ENCODE measurements at regions not wholly inside any gene's neighbourhood (a gene's known extent, or its start where the extent isn't known, plus 50 kb on each side); places are given as distances from the start of the nearest gene placed in this dataset.
"Not testable (repeated sequence)": the region's sequence is repeated elsewhere in the genome, so short reads cannot be mapped to it uniquely, and the experiment has no call there.

GRCh38 chr4:64724689-64725088 is 315.4 kb upstream of the TECRL start:
- DNase-seq, result no peak

GRCh38 chr4:64721106-64721505 is 311.9 kb upstream of the TECRL start:
- no peak for DNase-seq

GRCh38 chr4:64718091-64718490 is 308.8 kb upstream of the TECRL start:
- DNase-seq, result no peak

- no peak for DNase-seq
These were observed 306.5 kb upstream of the TECRL start for GRCh38 chr4:64715741-64716140.

GRCh38 chr4:64713256-64713840 is 304.1 kb upstream of the TECRL start:
- DNase-seq, result no peak

- no peak for DNase-seq
These were observed 303.3 kb upstream of the TECRL start for GRCh38 chr4:64712590-64712989.

GRCh38 chr4:64705989-64706388 is 296.7 kb upstream of the TECRL start:
- no peak for DNase-seq

- DNase-seq, result no peak
These were observed 288.9 kb upstream of the TECRL start for GRCh38 chr4:64698171-64698570.

- DNase-seq, result no peak
These were observed 273.7 kb upstream of the TECRL start for GRCh38 chr4:64682946-64683345.

GRCh38 chr4:64682481-64682880 is 273.2 kb upstream of the TECRL start:
- DNase-seq, result no peak

GRCh38 chr4:64673121-64673520 is 263.9 kb upstream of the TECRL start:
- not testable (repeated sequence) for DNase-seq

- no peak for DNase-seq
These were observed 261.4 kb upstream of the TECRL start for GRCh38 chr4:64670647-64671046.

GRCh38 chr4:64643841-64644240 is 234.6 kb upstream of the TECRL start:
- no peak for DNase-seq

GRCh38 chr4:64642936-64643335 is 233.7 kb upstream of the TECRL start:
- DNase-seq, result no peak

GRCh38 chr4:64640402-64640801 is 231.2 kb upstream of the TECRL start:
- DNase-seq, result not testable (repeated sequence)

- no peak for DNase-seq
These were observed 216.2 kb upstream of the TECRL start for GRCh38 chr4:64625438-64625837.

GRCh38 chr4:64617800-64618199 is 208.6 kb upstream of the TECRL start:
- DNase-seq, result no peak

GRCh38 chr4:64614276-64614675 is 205.0 kb upstream of the TECRL start:
- DNase-seq, result no peak

- DNase-seq, result no peak
These were observed 203.8 kb upstream of the TECRL start for GRCh38 chr4:64613046-64613445.

- DNase-seq, result no peak
These were observed 188.8 kb upstream of the TECRL start for GRCh38 chr4:64598066-64598465.

- no peak for DNase-seq
These were observed 185.5 kb upstream of the TECRL start for GRCh38 chr4:64594723-64595122.

- no peak for DNase-seq
These were observed 179.3 kb upstream of the TECRL start for GRCh38 chr4:64588507-64588906.

GRCh38 chr4:64584981-64585557 is 175.8 kb upstream of the TECRL start:
- DNase-seq, result no peak

GRCh38 chr4:64584125-64584524 is 174.9 kb upstream of the TECRL start:
- no peak for DNase-seq

- DNase-seq, result no peak
These were observed 173.2 kb upstream of the TECRL start for GRCh38 chr4:64582492-64582891.
